ENCODE measurements at regions not wholly inside any gene's neighbourhood (a gene's known extent, or its start where the extent isn't known, plus 50 kb on each side); places are given as distances from the start of the nearest gene placed in this dataset.

DNA sequence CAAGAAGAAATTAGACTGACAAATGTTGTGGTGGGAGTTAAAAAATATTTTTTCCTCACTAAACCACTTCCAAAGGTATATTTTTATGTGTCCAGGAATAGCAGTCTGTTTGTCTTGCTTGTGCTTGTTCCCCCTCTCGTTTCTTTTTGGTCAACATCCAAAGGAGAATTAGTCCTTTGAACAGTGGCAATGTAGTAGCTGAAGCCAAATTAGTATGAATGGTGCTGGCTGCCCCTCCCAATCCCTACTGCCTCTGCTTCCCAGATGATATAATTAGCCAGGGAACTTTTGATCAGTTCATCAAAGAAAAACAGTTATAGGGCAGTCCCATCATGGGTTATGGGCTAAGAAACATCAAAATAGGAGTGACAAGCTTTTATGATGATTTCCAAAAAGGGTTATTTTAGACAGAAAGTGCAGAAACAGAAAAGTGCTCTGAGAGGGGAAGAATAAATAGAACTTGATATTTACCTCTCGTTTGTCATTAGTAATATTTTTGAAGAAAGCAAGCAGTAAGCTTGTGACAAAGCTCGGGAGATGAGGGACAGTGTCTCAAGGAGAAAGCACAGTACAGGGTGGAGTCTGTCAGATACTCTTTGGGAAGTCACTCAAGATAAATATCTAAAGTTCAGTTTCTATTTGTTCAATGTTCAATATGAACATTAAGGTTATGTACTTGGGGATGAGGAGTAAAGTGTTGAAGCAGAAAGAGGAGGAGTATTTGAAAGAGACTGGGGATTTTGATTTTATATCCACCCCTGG lies 239.1 kb downstream of the HLX start:
- no peak for TF ChIP-seq CTCF (optimal IDR thresholded peaks at IDR 0.05 in 1 of 3, IDR thresholded peaks at IDR 0.05 in 1 of 3, conservative IDR thresholded peaks at IDR 0.05 in 1 of 3; ENCODE audit: extremely low read depth in 1 of 3, insufficient read depth in 2 of 3, low read length in 3 of 3)
- TF ChIP-seq EZH2 (IDR thresholded peaks at IDR 0.05; ENCODE audit: low read length) = no peak
